ENCODE measurements at regions not wholly inside any gene's neighbourhood (a gene's known extent, or its start where the extent isn't known, plus 50 kb on each side); places are given as distances from the start of the nearest gene placed in this dataset.
"Not testable (repeated sequence)": the region's sequence is repeated elsewhere in the genome, so short reads cannot be mapped to it uniquely, and the experiment has no call there.

DNA sequence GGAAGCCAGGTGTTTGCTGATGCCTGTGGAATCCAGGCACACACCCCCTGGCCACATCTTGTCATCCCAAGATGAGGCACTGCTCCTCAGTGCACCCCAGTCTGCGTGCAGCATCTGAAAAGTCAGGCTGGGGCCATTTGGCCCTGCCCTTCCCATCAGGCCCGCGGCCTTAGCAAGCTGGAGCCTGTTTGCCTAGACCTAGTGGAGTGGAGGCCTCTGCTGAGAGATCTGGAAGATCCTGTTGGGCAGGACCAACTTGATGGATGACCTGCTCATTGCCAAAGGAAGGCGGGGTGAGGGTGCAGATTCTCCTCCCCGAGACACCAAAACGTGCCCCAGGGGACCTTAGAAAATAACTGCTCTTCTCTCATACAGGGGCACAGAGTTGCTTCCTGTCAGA lies 220.2 kb downstream of the SHQ1 start:
- DNase-seq (ENCODE audit: low read depth in 3 of 3) = no peak

- peak in 1 of 3 donors; percentile 1 for DNase-seq (ENCODE audit: low read depth in 3 of 3)
Observed at GRCh38 chr3:72627271-72627670, 221.0 kb downstream of the SHQ1 start.

GRCh38 chr3:72625602-72626337 lies 222.5 kb downstream of the SHQ1 start:
- peak in 1 of 3 donors; percentile 29 for DNase-seq (ENCODE audit: low read depth in 3 of 3)

DNA sequence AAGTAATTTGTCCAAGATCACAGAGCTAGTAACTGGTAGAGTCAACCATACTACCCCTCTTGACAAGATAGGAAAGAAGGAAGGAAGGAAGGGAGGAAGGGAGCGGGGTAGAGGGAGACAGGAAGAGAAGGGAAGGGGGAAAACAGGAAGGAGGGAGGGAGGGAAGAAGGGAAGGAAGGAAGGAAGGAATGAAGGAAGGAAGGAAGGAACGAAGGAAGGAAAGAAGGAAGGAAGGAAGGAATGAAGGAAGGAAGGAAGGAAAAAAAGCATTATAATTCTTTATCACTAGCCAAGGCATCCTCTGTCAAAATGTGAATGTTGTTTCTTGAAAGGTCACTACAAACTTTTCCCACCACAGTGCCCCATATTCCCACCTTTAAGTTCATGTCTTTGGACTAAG lies 223.6 kb downstream of the SHQ1 start:
- DNase-seq (ENCODE audit: low read depth in 3 of 3) = no peak

- DNase-seq (ENCODE audit: low read depth in 3 of 3) = no peak
Observed at GRCh38 chr3:72618739-72619138, 229.5 kb downstream of the SHQ1 start.

DNA sequence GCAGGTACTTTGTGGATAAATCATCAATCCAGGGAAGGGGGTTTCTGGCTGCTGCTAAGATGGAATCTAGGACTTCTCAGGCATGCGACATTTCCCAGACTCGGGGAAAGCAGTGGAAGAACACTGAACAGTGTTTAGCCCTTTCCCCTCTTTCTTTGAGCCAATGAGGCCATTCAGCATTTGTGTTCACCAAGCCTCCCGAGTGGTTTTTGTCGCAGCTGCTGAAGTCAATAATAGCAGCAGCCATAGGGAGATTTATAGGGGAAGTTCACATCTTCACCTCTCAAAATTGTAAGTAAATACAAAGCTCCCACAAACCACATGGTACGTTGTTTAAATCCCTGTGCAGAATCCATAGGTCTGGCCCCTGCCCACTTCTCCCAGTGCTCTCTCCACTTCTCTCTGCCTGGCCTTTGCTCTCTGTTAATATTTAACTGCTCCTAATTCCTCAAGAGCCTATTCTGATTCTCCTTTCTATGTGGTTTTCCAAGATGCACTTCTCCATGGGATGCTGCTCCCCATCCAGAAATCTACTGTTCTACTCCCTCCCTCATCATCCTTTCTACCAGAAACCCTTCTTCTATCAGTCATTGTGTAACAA lies 230.7 kb downstream of the SHQ1 start:
- no peak for DNase-seq (ENCODE audit: low read depth in 3 of 3)

GRCh38 chr3:72615776-72616175 lies 232.5 kb downstream of the SHQ1 start:
- DNase-seq (ENCODE audit: low read depth in 3 of 3) = no peak

DNA sequence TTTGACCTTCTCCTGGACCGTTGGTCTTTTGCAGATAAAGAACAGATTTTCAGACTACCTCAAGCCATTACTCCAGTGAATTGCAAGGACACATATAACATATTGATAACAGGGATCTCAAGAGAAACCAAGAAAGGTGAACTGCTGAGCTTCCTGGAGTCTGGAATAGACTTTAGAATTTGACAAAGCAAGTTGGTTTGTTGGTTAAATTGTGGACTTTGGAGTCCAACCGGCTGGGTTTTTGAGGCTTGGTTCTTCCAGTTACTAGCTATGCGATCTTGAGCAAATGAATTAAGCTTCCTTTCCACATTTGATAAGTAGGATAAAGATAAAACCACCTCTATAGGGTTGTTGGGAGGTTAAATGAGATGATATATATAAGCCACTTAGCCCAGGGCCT lies 233.1 kb downstream of the SHQ1 start:
- DNase-seq (ENCODE audit: low read depth in 3 of 3) = no peak

DNA sequence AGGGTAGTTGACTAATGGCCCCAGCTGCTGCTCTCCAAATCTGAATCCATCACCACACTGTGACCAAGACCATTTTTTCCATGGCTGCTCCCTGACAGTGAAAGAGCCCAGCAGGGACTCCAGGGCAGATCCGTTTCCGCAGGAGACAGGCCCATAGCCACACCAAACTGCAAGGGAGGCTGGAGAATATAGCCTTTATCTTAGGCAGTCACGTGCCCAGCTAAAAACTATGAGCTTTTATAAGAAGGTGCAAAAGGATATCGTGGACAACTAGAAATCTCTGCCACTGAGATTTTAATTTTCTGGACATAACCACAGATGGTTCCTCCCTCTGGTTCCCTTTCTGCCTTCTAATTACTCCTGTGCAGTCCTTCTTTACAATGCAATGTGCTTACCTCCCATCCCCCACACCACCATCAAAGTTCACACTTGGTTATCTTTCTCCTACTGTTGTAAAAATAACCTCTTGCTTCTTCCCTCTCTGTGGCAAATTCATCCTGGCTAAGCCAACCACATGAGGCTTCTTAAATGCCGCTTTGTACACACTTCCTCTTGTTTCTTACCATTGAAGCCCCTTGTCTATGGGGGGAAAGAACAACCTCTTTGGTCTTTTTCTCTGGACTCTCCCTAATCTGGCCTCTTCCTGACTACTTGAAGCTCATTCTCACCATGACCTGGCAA lies 233.7 kb downstream of the SHQ1 start:
- DNase-seq (ENCODE audit: low read depth in 3 of 3) = no peak

DNA sequence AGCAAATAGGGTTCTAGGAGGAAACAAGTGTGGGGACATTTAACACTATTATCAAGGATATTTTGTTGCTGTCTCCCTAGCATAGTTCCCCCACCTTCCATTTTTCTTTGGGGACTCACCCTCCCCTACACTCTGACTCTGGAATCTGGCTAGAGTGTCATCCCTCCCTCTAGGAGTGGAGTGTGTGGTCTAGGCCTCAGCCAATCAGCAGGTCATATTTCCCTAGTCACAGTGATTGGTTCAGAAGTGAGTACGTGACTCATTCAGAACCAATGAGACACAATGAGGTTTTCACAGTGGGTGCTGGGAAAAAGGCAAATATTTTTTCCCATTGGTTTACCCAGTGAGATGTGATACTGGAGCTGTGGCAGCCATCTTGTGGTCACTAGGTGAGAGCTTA lies 234.4 kb downstream of the SHQ1 start:
- DNase-seq (ENCODE audit: low read depth in 3 of 3) = no peak

- DNase-seq (ENCODE audit: low read depth in 3 of 3) = not testable (repeated sequence)
Observed at GRCh38 chr3:72609114-72609513, 239.1 kb downstream of the SHQ1 start.

DNA sequence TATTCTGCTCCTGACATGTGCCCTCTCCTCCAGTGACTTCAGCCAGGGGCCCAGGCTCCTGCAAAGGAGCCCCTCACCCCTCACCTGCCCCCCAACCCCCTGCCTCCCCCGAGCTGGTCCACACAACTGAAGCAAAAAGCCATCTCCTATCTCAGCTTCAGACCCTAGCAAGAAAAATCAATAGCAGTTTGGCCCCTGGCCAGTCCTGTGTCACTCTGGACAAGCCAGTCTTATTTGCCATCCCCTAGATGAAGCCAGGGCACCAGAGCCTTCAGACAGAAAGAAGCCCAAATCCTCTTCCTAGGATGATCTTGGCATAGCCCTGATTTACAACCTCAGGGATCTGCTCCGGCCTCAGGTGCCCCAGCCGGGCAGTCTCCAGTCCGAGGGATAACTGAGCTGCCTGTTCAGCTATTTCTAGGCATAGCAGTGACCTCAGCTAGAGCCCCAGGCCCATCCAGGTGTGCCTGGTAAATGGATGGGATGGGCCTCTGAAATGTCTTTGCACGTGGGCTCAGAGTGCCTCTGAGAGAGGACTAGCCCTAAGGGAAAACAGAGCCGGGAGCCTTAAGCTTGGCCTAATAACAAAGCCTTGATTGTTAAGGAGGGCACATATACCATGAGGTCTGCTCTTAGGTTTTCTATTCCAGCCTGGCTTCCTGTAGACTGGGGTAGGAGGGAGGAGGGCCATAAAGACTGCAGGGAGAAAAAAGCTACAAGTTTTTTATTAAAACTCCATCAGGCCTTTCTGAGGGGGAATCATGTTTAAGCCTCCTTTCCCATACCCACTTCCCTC lies 242.0 kb downstream of the SHQ1 start:
- DNase-seq (ENCODE audit: low read depth in 3 of 3) = no peak

- no peak for DNase-seq (ENCODE audit: low read depth in 3 of 3)
Observed at GRCh38 chr3:72604328-72604727, 243.9 kb downstream of the SHQ1 start.

GRCh38 chr3:72601983-72602750 lies 246.1 kb downstream of the SHQ1 start:
- no peak for DNase-seq (ENCODE audit: low read depth in 3 of 3)

DNA sequence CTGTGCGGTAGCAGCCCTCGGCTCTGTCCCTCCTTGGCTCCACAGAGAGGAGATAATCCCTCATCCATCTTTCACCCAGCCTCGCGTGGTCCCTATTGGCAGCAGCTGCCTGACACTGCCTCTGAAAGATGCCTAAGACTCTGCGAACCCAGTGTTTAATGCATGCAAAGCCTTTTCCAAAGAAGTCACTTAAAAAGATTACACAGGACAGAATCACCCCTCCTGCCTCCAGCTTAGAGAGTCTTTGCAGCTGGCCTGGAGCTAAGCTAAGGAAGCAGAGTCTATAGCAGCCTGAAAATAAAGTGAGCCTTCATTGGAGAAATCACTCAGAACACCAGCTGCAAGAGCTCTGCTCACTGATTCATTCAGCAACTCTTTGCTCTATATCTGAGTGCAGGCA lies 247.2 kb downstream of the SHQ1 start:
- no peak for DNase-seq (ENCODE audit: low read depth in 3 of 3)

- no peak for DNase-seq (ENCODE audit: low read depth in 3 of 3)
Observed at GRCh38 chr3:72597756-72598195, 250.5 kb downstream of the SHQ1 start.

DNA sequence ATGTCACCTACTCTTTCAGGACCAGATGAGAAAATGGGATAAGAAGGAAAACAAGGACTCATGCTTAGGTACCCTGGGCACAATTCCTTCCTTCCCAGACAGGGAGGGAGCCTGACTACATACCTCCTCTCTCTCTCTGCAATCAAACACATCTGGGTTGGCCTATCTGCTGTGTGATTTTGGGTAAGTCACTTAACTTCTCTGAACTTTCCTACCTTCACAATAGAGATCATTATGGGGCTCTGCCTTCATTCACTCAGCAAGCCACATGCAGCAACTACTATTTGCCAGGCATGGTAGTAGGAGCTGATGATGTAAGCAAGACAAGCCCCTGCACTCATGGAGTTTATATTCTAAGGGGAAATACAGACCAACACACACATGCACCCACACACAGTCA lies 251.2 kb downstream of the SHQ1 start:
- no peak for DNase-seq (ENCODE audit: low read depth in 3 of 3)

GRCh38 chr3:72595927-72596610 lies 252.2 kb downstream of the SHQ1 start:
- DNase-seq (ENCODE audit: low read depth in 3 of 3) = no peak

GRCh38 chr3:72595376-72595775 lies 252.9 kb downstream of the SHQ1 start:
- DNase-seq (ENCODE audit: low read depth in 3 of 3) = no peak

DNA sequence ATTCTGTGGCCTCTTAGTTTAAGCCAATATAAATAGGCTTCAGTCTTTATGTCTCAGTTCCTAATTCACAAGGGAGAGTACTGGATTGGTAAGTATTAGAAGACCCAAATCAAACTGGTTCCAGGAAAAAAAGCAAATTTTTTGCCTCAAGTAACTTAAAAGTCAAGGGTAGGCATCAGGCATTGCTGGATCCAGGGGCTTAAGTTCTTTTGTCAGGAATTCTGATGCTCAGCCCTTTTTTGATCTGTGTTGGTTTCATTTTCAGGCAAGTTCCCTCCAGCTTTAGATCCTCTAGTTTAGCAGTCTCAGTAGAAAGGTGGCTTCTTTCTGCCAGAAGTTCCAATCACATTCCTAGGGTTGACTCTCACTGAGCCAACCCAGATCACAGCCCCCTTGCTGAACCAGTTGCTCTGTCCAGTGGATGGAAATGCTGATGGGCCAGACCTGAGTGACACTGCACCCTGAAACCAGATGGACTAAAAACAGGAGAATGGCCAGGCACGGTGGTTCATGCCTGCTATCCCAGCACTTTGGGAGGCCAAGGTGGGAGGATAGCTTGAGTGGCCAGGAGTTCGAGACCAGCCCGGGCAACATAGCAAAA lies 253.5 kb downstream of the SHQ1 start:
- no peak for DNase-seq (ENCODE audit: low read depth in 3 of 3)
